Caco-2 (cell line): ENCODE measurements at regions not wholly inside any gene's neighbourhood (a gene's known extent, or its start where the extent isn't known, plus 50 kb on each side); places are given as distances from the start of the nearest gene placed in this dataset.
A peak's percentile ranks its signal among the peaks of the same experiment; 100 is the strongest.
"Not testable (repeated sequence)": the region's sequence is repeated elsewhere in the genome, so short reads cannot be mapped to it uniquely, and the experiment has no call there.

Source experiments
- BruUV-seq: library from RNA; stranded (reverse); fragments of 400-500 nt; replicated peaks from 2 replicates; lab custom pipeline; 2021; lab: Mats Ljungman, UMichigan
- CTCF ChIA-PET: fragments of 300-600 bp; sonication (Branson Sonifier 250); formaldehyde crosslinking; loops from one replicate; lab custom pipeline; 2022; ENCODE audit warnings: antibody characterized with exemption; lab: Charles Lee
- POLR2A ChIA-PET: fragments of 300-600 bp; sonication (Branson Sonifier 250); formaldehyde crosslinking; loops from one replicate; lab custom pipeline; 2022; ENCODE audit warnings: antibody characterized with exemption; lab: Charles Lee
- DNase-seq, 2 experiments: peaks; one replicate each; pipeline versions ENCODE4 v3.0.0 to v3.0.0-alpha.2; 2020 to 2022
- H3K27me3 ChIP-seq: replicated peaks from 2 replicates; pipeline ENCODE4 v1.6.0; 2011; ENCODE audit warnings: low read length; ENCODE audit not compliant: control insufficient read depth, insufficient read depth
- H3K36me3 ChIP-seq: 2 replicates; pipeline ENCODE4 v1.5.1; 2011; ENCODE audit warnings: low read length; ENCODE audit not compliant: control insufficient read depth, insufficient read depth
- H3K4me1 ChIP-seq: fragments of 250-450 bp; sonication (Bioruptor Pico); 2 replicates; pipeline ENCODE4 v1.5.1; 2020; ENCODE audit warnings: mild to moderate bottlenecking
- H3K4me3 ChIP-seq: 2 replicates; pipeline ENCODE4 v1.5.1; 2011; ENCODE audit warnings: low read depth, mild to moderate bottlenecking, control low read depth, low read length
- H3K9me3 ChIP-seq: fragments of 250-450 bp; sonication (Bioruptor Pico); 2 replicates; pipeline ENCODE4 v1.5.1; 2020; ENCODE audit warnings: mild to moderate bottlenecking, moderate library complexity
- H3K27ac Mint-ChIP-seq: one replicate; pipeline ENCODE4 v1.8.0; 2022; ENCODE audit warnings: mixed read lengths; ENCODE audit not compliant: unreplicated experiment
- H3K27me3 Mint-ChIP-seq: one replicate; pipeline ENCODE4 v1.8.0; 2022; ENCODE audit warnings: mixed read lengths; ENCODE audit not compliant: insufficient read depth, unreplicated experiment
- H3K36me3 Mint-ChIP-seq: one replicate; pipeline ENCODE4 v1.8.0; 2022; ENCODE audit warnings: mild to moderate bottlenecking, mixed read lengths; ENCODE audit not compliant: insufficient read depth, unreplicated experiment
- H3K4me1 Mint-ChIP-seq: one replicate; pipeline ENCODE4 v1.8.0; 2022; ENCODE audit warnings: low read depth, mixed read lengths; ENCODE audit not compliant: unreplicated experiment
- H3K4me3 Mint-ChIP-seq: one replicate; pipeline ENCODE4 v1.8.0; 2022; ENCODE audit warnings: mild to moderate bottlenecking, moderate library complexity, mixed read lengths; ENCODE audit not compliant: unreplicated experiment
- H3K9me3 Mint-ChIP-seq: one replicate; pipeline ENCODE4 v1.8.0; 2022; ENCODE audit warnings: mixed read lengths; ENCODE audit not compliant: unreplicated experiment
- CTCF ChIP-seq, 2 experiments: fragments of 200-600 bp in 1 of 2; IDR thresholded peaks; 1 replicate in 1 of 2; 2 replicates in 1 of 2; pipeline versions ENCODE4 v1.5.1 to v1.8.0; 2011 to 2022; ENCODE audit warnings: antibody characterized with exemption in 1 of 2, control low read depth in 1 of 2, inconsistent platforms in 1 of 2, low read depth in 1 of 2, low read length in 1 of 2, mild to moderate bottlenecking in 1 of 2, moderate library complexity in 1 of 2; ENCODE audit not compliant: insufficient read depth in 1 of 2, severe bottlenecking in 1 of 2, unreplicated experiment in 1 of 2
- intact Hi-C: fragments of 100-400 bp; cut with micrococcal nuclease; formaldehyde crosslinking; loops from one replicate; pipeline ENCODE4 v1.10.0; 2022; ENCODE audit not compliant: unreplicated experiment

DNA sequence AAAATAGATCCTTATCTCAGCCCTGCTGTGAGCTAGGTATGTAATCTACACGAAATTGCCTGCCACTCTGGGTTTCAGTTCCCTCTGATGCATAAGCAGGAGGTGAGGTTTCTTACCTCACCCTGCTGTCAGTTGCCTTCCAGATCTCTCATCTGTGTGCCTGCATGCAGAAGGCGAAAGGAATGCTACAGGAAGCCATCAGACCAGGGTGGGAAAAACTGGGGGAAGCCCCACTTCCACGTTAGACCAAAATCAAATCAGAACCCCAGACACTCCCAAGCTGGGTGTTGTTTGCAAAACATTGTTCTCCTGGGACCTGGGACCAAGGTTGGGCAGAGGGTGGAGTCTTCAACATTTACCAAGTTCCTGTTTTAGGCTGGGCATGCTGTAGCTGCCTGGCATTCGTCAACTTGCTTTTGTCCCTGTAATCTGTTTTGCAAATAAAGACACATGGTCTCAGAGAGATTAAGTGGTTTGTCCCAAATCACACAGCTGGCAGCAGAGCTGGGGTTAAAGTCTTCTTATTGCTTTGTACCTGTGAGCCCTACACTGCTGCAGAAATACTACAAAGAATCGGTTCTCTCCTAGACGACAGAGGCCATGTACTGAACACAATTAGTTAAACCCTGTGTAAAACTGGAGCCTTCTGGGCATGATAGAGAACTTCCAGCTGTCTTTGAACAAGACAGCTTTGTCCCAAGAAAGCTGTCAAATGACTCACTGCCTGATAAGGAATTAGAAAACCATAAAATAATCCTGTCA, 389.7 kb upstream of the RUNX1 start:
- no peak overlapping the region for H3K27ac Mint-ChIP-seq
- H3K27me3 Mint-ChIP-seq, result no peaks in the 10 kb centered on the region
- no peaks in the 10 kb centered on the region for H3K9me3 ChIP-seq
- peaks cover 9% of the 10 kb centered on the region for H3K4me1 Mint-ChIP-seq
- DNase-seq, result peak in 1 of 2 experiments; percentile 1
- BruUV-seq, result no TSS peak
- TF ChIP-seq CTCF (IDR thresholded peaks at IDR 0.05; ENCODE audit: insufficient read depth in 1 of 2, low read depth in 1 of 2, low read length in 1 of 2, severe bottlenecking in 1 of 2, unreplicated experiment in 1 of 2), result no peak
- POLR2A ChIA-PET, result no interaction called here
- CTCF ChIA-PET, result interaction anchor here (0.7 kb wide), 1 partner anchor 213 kb away, joined by 4 read pairs; no protein-coding TSS in a partner anchor
- no peak overlapping the region for H3K4me3 Mint-ChIP-seq
- H3K9me3 Mint-ChIP-seq, result no peaks in the 10 kb centered on the region
- H3K4me3 ChIP-seq, result no peak overlapping the region
- H3K4me1 ChIP-seq, result peaks cover 7% of the 10 kb centered on the region; the same call in 1 of the 2 replicates
- no peaks in the 10 kb centered on the region for H3K27me3 ChIP-seq
- H3K36me3 ChIP-seq, result no peaks in the 10 kb centered on the region
- H3K36me3 Mint-ChIP-seq, result no peaks in the 10 kb centered on the region
- intact Hi-C loops, result no loop called here

DNA sequence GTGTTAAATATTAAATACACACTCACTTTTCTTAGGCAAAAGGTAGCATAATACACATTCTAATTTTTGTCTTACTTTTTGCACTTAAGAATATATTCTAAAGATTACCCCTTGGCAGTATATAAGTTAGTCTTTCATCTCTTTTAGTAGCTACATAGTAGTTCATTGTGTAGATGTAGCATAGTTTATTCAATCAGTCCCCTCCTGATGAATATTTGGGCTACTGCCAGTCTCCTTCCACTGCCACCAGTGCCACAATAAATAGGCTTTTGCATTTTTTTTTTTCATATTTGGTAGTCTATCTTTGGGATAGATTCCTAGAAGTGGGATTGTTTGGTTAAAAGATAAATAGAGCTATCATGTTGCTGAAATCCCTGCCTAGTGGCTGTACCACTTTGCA, 388.8 kb upstream of the RUNX1 start:
- Mint-ChIP-seq H3K4me3 (no peak overlapping the region), H3K27ac (no peak overlapping the region), H3K9me3 (no peaks in the 10 kb centered on the region), H3K4me1 (peaks cover 9% of the 10 kb centered on the region), H3K27me3 (no peaks in the 10 kb centered on the region), H3K36me3 (no peaks in the 10 kb centered on the region)
- POLR2A ChIA-PET, result no interaction called here
- no TSS peak for BruUV-seq
- no peak overlapping the region for H3K4me3 ChIP-seq
- no peak for TF ChIP-seq CTCF (IDR thresholded peaks at IDR 0.05; ENCODE audit: insufficient read depth in 1 of 2, low read depth in 1 of 2, low read length in 1 of 2, severe bottlenecking in 1 of 2, unreplicated experiment in 1 of 2)
- CTCF ChIA-PET, result interaction anchor here (0.7 kb wide), 1 partner anchor 214 kb away, joined by 4 read pairs; no protein-coding TSS in a partner anchor
- intact Hi-C loops, result no loop called here
- no peak for DNase-seq
- H3K9me3 ChIP-seq, result no peaks in the 10 kb centered on the region
- H3K27me3 ChIP-seq, result no peaks in the 10 kb centered on the region
- H3K4me1 ChIP-seq, result peaks cover 7% of the 10 kb centered on the region; the same call in 1 of the 2 replicates
- no peaks in the 10 kb centered on the region for H3K36me3 ChIP-seq

- no peaks in the 10 kb centered on the region for H3K9me3 Mint-ChIP-seq
- no TSS peak for BruUV-seq
- H3K4me1 Mint-ChIP-seq, result peaks cover 9% of the 10 kb centered on the region
- H3K27me3 Mint-ChIP-seq, result no peaks in the 10 kb centered on the region
- no peak overlapping the region for H3K27ac Mint-ChIP-seq
- DNase-seq, result no peak
- no peaks in the 10 kb centered on the region for H3K36me3 Mint-ChIP-seq
- H3K4me3 ChIP-seq, result no peak overlapping the region
- POLR2A ChIA-PET, result no interaction called here
- CTCF ChIA-PET, result no interaction called here
- no peak overlapping the region for H3K4me3 Mint-ChIP-seq
- intact Hi-C loops, result no loop called here
- H3K27me3 ChIP-seq, result no peaks in the 10 kb centered on the region
- H3K9me3 ChIP-seq, result no peaks in the 10 kb centered on the region
- TF ChIP-seq CTCF (IDR thresholded peaks at IDR 0.05; ENCODE audit: insufficient read depth in 1 of 2, low read depth in 1 of 2, low read length in 1 of 2, severe bottlenecking in 1 of 2, unreplicated experiment in 1 of 2), result no peak
- no peaks in the 10 kb centered on the region for H3K36me3 ChIP-seq
- H3K4me1 ChIP-seq, result peaks cover 7% of the 10 kb centered on the region; the same call in 1 of the 2 replicates
Observed at GRCh38 chr21:35436899-35437298, 387.8 kb upstream of the RUNX1 start.

GRCh38 chr21:35432601-35433000, 383.5 kb upstream of the RUNX1 start:
- CTCF ChIA-PET, result not testable (repeated sequence)

More at GRCh38 chr21:35432601-35433000, 383.5 kb upstream of the RUNX1 start:
- POLR2A ChIA-PET, H3K4me1 Mint-ChIP-seq, H3K4me1 ChIP-seq, H3K4me3 Mint-ChIP-seq, BruUV-seq, H3K9me3 ChIP-seq, H3K27me3 Mint-ChIP-seq, H3K36me3 ChIP-seq, DNase-seq, H3K9me3 Mint-ChIP-seq, H3K27me3 ChIP-seq, intact Hi-C loops, H3K4me3 ChIP-seq, H3K36me3 Mint-ChIP-seq, H3K27ac Mint-ChIP-seq: not testable (repeated sequence)
